HG02610 (cell line): ENCODE measurements at regions not wholly inside any gene's neighbourhood (a gene's known extent, or its start where the extent isn't known, plus 50 kb on each side); places are given as distances from the start of the nearest gene placed in this dataset.
"Not testable (repeated sequence)": the region's sequence is repeated elsewhere in the genome, so short reads cannot be mapped to it uniquely, and the experiment has no call there.

Experiments used
- ATAC-seq: cut with Tn5 transposase; IDR thresholded peaks from one replicate; pipeline ENCODE4 v1.9.1; 2021; ENCODE audit warnings: mild to moderate bottlenecking, moderate library complexity; ENCODE audit not compliant: unreplicated experiment

DNA sequence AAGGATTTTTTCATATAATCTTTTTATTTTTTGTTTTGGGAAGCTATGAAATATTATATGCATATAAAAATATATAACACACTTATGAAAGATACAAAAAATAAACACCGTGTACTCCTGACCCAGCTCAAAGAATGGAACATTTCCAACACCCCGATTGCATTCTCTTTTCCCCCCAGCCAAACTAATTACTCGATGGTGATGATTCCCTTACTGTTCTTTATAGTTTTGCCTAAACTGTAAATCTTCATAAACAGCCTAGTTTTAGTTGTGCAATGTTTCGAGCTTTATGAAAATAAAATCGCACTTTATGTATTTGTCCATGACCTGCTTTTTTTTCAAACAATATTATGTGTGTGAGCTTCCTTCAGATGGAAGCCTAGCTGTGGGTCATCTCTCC lies 352.0 kb upstream of the KAZN start:
- ATAC-seq: no peak

DNA sequence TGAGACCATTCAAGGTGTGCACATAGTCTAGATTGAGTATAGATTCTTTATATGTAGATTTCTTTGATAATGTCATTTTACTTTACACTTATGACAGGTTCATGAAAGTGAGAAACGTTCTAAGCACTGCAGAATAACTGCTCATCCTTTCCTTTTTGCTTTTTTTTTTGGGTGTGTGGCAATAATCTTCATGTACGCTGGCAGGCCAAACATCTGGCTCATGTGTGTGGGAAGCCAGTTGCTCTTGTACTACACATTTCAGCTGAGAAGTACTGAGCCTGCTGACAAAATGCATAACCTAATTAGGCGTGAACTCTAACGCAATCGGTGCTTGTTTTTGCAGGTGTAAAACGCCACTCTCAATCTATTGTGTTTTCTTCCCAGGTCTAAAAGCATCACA lies 350.8 kb upstream of the KAZN start:
- no peak for ATAC-seq

DNA sequence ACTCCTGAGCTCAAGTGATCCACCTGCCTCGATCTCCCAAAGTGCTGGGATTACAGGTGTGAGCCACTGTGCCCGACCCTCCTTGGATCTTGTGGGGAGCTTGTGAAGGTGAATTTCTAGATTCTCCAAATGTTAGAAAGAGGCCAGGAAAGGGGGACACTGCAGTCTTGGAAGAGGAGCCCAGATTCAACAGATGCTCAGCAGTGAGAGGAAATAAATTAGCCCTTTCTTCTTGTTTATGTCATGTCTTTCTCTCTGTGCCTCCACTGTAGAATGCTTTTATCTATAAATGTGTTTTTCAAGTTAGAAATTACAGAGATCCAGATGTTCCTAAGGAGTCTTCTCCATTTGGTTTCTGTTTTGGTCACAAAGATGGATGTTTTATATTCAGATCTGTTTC lies 346.6 kb upstream of the KAZN start:
- ATAC-seq: no peak

DNA sequence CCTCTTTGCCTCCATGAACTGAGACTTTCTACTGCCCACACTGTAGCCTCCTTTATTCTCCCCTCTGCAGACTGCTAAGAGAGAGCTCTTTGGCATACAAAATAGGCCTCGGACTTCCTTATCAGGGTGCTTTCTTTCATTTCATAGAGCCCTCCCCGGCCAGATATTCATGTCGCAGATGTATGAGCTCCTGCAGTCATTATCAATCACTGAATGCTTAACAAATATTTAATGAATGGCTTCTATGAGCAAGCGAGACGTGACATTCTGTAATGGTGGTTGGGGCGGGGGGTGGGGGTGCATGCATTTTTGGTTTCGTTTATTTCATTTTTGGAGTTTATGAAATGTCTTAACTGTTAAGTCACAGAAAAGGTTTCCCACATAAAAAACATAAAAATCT lies 344.8 kb upstream of the KAZN start:
- ATAC-seq: no peak

DNA sequence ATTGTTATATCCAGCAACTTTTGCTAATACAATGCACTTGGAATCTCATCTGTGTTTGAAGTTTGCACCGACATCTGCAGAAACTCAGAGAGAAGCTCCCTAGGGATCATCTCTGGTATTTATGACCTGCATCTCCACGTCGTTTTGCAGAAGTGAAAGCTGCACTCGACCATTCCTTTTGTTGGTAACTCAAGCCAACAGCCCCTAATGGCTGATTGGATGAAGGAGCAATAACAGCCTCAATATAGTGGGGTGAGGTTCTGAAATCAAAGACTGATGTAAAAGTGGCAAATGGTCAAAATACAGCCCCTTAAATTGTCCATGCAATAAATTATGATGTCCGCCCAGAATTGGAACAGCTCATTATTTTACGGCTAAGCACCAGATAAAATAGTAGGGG lies 344.2 kb upstream of the KAZN start:
- no peak for ATAC-seq

DNA sequence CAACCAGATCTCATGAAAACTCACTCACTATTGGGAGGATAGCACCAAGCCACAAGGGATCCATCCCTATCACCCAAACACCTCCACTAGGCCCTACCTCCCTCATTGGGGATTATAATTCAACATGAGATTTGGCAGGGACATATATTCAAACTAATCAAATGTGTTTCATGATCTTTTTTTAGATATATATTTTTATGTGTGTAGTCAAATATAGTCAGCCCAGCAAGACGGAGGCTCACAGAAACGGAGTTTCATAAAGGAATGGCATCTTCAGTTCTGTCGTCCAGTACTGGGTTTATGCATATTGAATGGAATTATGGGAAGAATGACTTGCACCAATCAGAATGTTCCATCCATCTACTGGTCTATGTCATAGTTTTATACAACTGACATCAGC lies 343.3 kb upstream of the KAZN start:
- ATAC-seq: no peak

DNA sequence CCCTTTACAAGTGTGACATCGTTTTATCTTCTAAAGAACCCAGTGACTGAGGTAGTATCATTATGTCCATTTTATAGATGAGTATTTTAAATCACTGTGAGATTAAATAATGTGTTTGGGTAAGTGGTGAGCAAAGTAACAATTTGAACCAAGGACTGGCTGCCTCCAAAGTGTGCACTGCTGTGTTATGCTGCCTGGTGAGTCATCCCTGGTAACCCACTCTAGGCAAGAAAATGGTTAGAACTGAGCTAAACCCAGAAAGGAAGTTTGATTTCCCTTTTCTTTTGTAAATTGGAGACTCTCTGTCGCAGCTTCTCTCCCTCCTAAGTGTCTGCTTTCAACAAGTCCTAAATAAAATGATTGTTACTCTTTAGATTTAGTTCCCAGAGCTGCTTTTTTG lies 342.8 kb upstream of the KAZN start:
- ATAC-seq: no peak

DNA sequence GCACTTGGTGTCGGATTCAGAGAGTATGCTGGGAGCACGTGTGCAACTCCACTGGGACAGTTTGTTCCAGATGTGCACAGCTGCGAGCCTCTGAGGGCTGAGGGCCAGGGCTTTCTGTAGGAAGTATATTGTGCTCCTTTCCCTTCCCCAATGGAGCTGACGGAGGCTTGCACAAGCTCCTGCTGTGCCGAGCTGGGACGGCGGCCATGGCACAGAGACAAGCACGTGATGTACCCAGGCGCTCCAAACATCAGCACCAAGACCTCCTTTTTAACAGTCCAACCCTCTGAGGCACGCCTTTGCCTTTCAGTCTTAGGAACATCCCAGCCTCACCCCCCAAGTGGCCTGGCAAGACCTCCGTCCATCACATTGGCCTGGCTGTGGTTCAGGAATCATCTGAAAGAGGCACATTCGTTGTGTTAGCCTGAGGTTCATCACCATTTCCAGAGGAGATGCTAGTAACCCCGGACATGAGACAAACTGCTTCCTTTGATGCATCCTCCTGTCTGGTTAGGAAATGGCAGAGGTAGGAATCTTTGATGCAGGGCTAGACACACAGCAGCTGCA lies 339.2 kb upstream of the KAZN start:
- no peak for ATAC-seq

DNA sequence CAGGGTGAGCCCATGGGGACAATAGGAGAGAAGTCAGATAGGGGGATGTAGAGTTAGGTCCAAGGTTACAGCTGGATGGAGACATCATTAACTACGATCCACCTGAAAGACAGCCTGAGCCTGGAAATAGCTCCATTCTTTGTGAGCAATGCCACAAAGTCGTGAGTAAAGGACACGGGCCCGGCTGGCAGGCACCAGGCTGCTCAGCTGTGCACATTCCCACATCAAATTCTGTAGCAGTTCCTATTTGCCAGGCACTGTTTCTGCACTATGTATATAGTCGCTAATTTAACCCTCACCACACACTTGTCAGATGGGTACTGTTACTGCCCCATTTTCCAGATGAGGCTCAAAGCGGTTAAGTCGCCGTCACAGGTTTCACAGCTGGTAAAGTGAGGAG lies 338.0 kb upstream of the KAZN start:
- ATAC-seq: no peak

DNA sequence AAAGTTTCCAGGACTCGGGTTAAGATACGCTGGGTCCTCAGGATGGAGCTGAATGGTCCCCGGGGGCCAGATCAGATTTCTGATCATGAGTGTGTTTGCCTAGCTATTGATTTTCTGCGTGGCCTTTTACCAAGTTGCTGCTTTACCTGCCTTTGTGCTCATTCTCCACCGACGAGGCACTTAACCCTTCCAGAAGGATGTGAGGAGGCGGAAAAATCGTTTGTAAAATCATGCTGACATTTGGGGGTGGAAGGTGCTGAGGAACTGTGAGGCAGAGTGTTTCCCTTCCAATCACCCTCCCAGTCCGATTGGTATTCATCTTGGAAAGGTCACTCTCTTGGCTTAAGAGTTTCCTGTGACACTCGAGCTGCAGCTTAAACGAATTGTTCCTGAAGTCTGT lies 337.1 kb upstream of the KAZN start:
- no peak for ATAC-seq

DNA sequence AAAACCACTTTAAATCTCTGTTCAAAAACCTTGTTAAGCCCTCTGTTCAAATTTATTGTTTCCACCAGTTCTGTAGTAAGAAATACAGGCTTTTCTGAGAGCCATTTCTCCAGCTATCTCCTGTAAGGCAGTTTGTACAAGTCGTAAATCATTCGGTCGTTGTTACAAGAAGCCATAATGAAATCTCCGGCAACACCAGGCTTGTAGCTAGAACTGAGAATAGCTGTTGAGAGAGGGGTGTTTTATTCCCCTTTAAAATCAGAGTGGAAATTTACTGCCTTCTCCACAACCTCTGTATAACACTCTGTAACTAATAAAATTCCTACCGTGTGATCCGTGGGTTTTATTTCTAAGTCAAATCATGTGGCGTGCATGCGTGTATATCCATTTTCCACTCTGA lies 335.8 kb upstream of the KAZN start:
- ATAC-seq: no peak

DNA sequence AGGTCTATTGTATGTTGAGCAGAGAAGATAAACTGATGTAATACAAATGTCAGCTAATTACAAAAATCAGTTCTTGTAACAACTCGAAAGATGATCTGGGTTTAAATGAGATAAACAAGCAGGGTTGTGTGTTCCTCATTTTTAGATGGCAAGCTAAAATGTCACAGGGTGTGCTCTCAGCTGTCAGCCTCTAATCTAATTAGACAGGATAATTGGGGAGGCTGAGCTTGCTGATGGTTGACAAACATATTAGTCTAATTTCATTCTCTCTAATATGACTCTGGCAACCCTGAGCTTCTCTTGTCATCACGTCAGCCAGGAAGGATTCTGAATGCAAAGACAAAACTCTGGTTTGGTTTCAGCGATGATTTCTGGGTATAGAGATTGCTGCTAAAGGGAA lies 335.3 kb upstream of the KAZN start:
- no peak for ATAC-seq

DNA sequence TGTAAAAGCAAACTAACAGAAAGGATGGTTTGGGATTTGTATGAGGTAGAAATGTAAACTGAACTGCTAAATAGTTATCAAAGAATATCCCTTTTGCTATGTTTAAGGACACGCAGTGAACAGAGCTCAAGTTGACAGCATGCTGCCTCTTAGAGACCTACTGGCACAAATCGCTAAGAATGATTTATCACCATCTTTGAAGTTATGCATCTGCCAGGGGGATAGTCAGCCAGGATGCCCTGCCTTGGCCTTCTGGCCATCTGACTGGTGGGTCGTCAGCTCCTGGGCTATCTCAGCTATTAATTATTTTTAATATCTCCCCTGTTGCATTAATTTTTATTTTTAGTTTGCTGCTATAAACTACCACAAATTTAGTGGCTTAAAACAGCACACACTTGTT lies 334.8 kb upstream of the KAZN start:
- ATAC-seq: no peak

DNA sequence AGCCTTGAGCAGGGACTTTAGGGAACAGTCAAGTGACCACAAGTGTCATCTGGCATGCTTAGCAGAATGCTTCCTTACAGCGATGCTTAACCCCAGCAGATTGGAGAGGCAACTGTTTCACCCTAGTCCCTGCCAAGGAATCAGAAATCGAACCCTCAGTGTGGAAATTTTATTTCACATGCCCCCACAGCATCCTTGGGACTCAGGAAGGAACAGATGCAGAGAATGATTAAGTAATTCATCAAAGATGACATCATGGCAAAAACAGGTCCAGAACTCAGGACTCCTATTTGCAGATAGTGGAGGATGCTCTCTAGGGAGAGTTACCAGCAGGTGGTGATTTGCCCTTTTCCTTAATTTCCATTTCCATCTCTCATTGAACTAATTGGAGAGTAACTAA lies 333.0 kb upstream of the KAZN start:
- ATAC-seq: no peak

DNA sequence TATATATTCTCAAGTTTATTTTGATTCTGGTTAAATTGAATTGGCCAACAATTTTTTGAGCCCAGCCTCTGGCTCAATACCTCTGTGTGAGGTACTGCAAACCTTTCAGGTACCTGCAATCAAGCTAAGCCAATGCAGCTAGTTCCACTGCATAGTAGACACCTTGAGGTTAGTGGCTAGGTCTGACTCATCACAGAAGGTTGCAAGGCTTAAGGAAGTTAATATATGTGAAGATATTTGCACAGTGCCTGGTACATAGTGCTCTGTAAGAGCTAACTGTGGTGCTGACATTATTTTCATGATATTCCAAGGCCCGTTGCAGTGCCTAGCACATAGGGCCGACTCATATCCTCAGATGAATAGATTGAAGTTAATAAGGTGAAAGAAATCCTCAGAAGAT lies 330.5 kb upstream of the KAZN start:
- ATAC-seq: no peak

DNA sequence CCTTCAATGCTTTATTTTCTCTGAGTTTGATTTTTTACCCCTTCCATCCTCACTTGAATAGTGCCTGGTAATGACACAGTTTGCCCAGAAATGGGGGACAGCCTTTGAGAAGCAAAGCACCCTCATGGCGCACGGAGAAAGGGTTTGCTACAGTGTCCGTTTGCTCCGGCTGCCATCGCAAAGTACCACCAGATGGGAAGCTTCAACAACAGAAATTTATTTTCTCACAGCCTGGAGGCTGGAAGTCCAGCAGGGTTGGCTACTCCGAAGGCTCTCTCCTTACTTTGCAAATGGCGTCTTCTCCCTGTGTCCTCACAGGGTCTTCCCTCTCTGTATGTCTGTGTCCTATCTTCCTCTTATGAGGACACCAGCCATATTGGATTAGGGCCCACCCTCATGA lies 327.7 kb upstream of the KAZN start:
- ATAC-seq: no peak

DNA sequence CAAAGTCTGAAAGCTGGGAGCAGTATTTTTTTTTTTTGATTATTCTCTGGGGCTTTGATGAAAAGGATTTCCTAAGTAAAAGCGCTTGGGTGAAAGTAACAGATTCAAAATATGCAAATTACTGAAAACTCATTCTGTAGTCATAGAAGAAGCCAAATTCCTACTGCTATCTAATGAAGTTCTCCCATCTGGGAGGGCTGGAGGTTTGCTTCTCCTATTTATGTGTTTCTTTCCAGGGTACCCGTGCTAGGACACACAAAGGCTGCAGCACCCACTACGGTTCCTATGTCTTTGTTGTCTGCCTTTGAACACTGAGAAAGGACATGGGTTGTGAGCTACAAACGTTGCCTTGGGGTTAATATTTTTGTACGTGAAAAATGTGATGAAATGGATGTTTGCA lies 324.7 kb upstream of the KAZN start:
- no peak for ATAC-seq

DNA sequence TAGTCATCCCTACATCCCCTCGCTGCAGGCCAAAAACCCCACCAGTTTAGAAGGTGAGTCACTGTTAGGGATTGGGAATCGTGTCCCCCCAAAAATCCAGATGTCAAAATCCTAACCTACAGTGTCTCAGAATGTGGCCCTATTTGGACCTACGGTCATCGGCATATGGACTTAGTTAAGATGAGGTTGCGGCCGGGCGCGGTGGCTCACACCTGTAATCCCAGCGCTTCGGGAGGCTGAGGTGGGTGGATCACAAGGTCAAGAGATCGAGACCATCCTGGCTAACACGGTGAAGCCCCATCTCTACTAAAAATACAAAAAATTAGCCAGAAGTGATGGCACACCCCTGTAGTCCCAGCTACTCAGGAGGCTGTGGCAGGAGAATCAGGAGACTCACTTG lies 318.6 kb upstream of the KAZN start:
- ATAC-seq: not testable (repeated sequence)

DNA sequence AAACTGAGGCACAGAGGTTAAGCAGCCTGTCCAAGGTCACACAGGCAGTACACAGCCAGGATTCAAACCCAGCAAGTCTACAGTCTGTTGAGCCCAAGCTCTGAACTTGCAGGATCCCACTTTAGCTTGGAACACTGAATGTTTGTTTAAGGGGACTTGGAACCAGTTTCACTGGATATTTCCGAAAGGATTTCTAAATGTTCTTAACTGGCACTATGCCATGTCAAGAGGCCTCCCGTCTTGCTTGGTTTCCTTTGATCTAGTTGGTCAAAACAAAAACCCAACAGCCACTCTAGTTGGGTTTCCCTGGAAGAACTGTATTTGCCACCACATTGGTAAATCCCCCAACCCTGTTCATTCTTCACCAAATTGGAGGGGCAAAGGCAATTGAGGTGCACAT lies 317.6 kb upstream of the KAZN start:
- no peak for ATAC-seq

DNA sequence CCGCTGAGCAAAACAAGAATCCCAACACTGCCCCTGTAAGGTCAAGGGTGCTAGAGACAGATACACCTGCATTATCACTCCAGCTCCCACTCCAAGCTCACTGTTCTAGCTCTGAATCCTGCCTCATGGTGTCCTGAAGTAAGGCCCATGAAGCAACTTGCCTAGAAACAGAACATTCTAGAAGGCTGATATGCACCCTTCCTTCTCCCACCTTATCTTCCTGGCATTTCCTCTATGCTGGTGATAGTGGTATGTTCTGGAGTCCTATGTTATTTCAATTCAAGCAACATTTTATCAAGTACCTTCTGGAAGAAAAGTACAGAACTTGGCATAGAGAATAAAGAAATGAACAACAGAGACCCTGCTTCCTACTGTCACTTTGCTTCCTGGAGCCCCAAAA lies 317.1 kb upstream of the KAZN start:
- no peak for ATAC-seq

DNA sequence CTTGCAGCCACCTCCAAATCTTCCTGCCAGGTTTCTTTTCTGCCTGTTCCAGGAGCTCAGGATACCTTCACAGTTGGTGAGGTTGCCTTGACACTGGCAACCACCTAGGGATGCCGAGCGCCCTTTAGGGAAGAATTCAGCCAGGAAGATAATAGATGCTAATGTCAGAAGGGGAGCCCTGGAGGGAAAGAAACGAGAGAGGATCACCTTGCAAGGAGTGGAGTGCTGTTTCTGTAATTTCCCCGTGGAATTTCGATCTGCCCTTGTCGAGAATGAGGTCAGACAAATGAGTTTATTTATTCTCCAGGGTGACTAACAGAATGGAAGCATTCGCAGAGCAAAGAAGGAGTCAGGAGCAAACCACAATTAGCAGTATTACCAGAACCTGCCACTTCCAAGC lies 315.8 kb upstream of the KAZN start:
- ATAC-seq: no peak

DNA sequence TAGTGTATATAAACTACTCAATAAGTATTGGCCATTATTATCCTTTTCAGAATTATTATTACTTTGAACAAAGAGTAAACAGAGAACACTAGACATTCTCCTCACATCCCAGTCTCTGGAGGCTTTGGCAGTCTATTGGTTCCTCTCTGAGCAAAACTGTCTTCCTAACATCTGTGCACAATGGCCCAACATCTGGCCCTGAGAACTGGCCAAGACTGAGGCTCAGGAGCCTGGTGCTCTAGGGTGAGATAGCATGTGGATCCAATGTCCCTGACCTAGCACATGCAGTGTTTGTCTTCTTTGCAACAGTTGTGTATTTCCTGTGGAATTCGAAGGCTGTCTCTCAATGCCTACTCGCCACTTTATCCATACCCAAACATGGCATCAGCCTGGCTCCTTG lies 313.2 kb upstream of the KAZN start:
- ATAC-seq: no peak

DNA sequence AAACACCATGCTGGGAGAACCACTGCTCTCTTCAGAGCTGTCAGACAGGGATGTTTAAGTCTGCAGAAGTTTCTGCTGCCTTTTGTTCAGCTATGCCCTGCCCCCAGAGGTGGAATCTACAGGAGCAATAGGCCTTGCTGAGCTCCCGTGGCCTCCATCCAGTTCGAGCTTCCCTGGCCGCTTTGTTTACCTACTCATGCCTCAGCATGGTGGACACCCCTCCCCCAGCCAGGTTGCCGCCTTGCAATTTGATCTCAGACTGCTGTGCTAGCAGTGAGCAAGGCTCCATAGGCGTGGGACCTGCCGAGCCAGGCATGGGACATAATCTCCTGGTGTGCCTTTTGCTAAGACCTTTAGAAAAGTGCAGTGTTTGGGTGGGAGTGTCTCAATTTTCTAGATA lies 307.3 kb upstream of the KAZN start:
- ATAC-seq: not testable (repeated sequence)

DNA sequence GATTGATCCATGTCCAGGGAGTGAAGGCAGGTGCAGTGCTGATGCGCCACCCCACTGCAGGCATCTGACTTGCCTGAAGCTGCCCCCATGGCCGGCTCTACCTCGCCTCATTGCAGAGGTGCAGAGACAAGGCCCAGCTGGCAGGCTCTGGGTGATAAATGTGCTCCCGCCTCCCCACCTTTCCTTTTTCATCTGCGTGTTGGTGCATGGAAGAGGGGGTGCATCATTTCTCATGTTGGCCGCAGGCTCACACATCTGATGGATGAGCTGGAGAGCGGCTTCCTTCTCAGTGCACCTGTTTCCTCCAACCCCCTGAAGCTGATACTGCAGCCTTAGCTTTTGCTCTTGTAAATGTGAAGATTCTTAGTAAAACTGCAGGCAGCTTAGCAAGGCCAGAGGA lies 306.0 kb upstream of the KAZN start:
- ATAC-seq: no peak
